PC-3 (cell line): ENCODE measurements at regions not wholly inside any gene's neighbourhood (a gene's known extent, or its start where the extent isn't known, plus 50 kb on each side); places are given as distances from the start of the nearest gene placed in this dataset.

Source experiments
- CTCF ChIP-seq: fragments of 300-600 bp; sonication (generic); conservative IDR thresholded peaks from 2 replicates; pipeline ENCODE4 v1.5.1; 2017; ENCODE audit warnings: antibody characterized with exemption, low read depth, mild to moderate bottlenecking, low read length
- EZH2 ChIP-seq: fragments of 300-600 bp; sonication (generic); IDR thresholded peaks from one replicate; pipeline ENCODE4 v1.6.1; 2017; ENCODE audit warnings: antibody characterized with exemption, mild to moderate bottlenecking, low read length; ENCODE audit not compliant: unreplicated experiment
- EZH2phosphoT487 ChIP-seq: fragments of 300-600 bp; sonication (generic); IDR thresholded peaks from 2 replicates; pipeline ENCODE4 v1.6.1; 2018; ENCODE audit warnings: mild to moderate bottlenecking, antibody characterized with exemption, low read length, borderline replicate concordance

DNA sequence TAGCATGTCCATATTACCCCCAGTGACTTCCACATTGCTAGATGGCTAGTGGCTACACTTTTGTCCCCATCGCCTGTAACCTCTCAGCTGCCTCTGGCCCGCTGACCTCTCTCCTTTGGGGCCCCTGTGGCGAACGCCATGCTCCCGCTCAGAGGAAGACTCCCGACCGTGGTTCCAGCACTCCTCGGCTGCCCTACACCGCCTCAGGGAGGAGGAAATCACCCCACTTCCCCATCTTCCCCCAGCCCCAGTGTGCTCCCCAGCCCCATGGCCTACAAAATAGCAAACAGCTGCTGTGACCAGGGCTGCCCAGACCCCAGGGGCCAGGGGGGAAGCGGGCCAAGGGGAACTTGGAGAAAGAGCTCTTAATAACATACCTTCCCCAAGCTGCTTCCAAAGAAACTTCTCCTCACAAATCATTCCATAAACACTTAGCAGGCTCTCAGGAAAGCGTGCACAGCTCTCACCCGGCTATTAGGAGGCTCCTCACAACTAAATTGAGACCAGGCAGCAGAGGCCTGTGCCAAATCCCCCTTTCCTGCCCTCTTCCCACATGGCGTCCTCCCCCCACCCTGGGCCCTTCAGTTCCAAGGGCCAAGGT, 63.5 kb upstream of the WNT11 start:
- TF ChIP-seq CTCF (no peak), EZH2phosphoT487 (no peak), EZH2 (no peak)
